Right ventricle myocardium inferior (tissue), 1 donor: ENCODE measurements at regions not wholly inside any gene's neighbourhood (a gene's known extent, or its start where the extent isn't known, plus 50 kb on each side); places are given as distances from the start of the nearest gene placed in this dataset.

Experiments
- ATAC-seq: fragments of 200-7000 bp; cut with Tn5 transposase; one replicate; pipeline ENCODE4 v1.9.1; 2020; ENCODE audit warnings: mild to moderate bottlenecking, moderate library complexity
- DNase-seq: peaks from one replicate; pipeline ENCODE4 v3.0.0; 2021; ENCODE audit errors: missing footprints
- intact Hi-C: fragments of 100-400 bp; cut with DNase I; formaldehyde crosslinking; loops from one replicate; pipeline ENCODE4 v1.11.0; 2022
- donor health status: DM: no; HTN: yes; CAD: no; lungs with severe emphysema.

GRCh38 chr18:22632191-22632590 is 214.5 kb upstream of the CTAGE1 start:
- no peak for DNase-seq
- intact Hi-C loops, result no loop called here
- ATAC-seq, result no peak

GRCh38 chr18:22634464-22634863 is 216.7 kb upstream of the CTAGE1 start:
- DNase-seq (no peak), ATAC-seq (no peak)
- intact Hi-C loops, result no loop called here

- no peak for DNase-seq
- intact Hi-C loops, result no loop called here
- ATAC-seq, result no peak
These were observed 220.1 kb upstream of the CTAGE1 start for GRCh38 chr18:22637787-22638186.

- ATAC-seq, result no peak
- no peak for DNase-seq
- intact Hi-C loops, result no loop called here
These were observed 221.3 kb upstream of the CTAGE1 start for GRCh38 chr18:22639026-22639463.

GRCh38 chr18:22639561-22639960 is 221.8 kb upstream of the CTAGE1 start:
- no peak for DNase-seq
- intact Hi-C loops, result no loop called here
- ATAC-seq, result no peak

- intact Hi-C loops, result no loop called here
- DNase-seq (no peak), ATAC-seq (no peak)
These were observed 222.6 kb upstream of the CTAGE1 start for GRCh38 chr18:22640281-22640842.

GRCh38 chr18:22641958-22642357 is 224.2 kb upstream of the CTAGE1 start:
- ATAC-seq (no peak), DNase-seq (no peak)

GRCh38 chr18:22643731-22644130 is 226.0 kb upstream of the CTAGE1 start:
- DNase-seq (no peak), ATAC-seq (no peak)
- intact Hi-C loops, result no loop called here

More at GRCh38 chr18:22641958-22642357, 224.2 kb upstream of the CTAGE1 start:
- intact Hi-C loops, result no loop called here

- no peak for DNase-seq
- no peak for ATAC-seq
- intact Hi-C loops, result no loop called here
These were observed 232.5 kb upstream of the CTAGE1 start for GRCh38 chr18:22650247-22650646.

GRCh38 chr18:22657619-22658018 is 239.9 kb upstream of the CTAGE1 start:
- intact Hi-C loops, result no loop called here
- ATAC-seq, result no peak
- DNase-seq, result no peak

GRCh38 chr18:22658318-22658717 is 240.6 kb upstream of the CTAGE1 start:
- no peak for ATAC-seq
- intact Hi-C loops, result no loop called here
- DNase-seq, result no peak

GRCh38 chr18:22663378-22663777 is 245.7 kb upstream of the CTAGE1 start:
- DNase-seq (no peak), ATAC-seq (no peak)
- intact Hi-C loops, result no loop called here

- DNase-seq, result no peak
- ATAC-seq, result no peak
- intact Hi-C loops, result no loop called here
These were observed 248.8 kb upstream of the CTAGE1 start for GRCh38 chr18:22666411-22666940.

- intact Hi-C loops, result no loop called here
- DNase-seq, result no peak
- no peak for ATAC-seq
These were observed 249.4 kb upstream of the CTAGE1 start for GRCh38 chr18:22667156-22667555.

GRCh38 chr18:22667616-22668422 is 250.1 kb upstream of the CTAGE1 start:
- no peak for ATAC-seq
- intact Hi-C loops, result no loop called here
- no peak for DNase-seq

- ATAC-seq (no peak), DNase-seq (no peak)
- intact Hi-C loops, result no loop called here
These were observed 250.8 kb upstream of the CTAGE1 start for GRCh38 chr18:22668496-22668895.

- ATAC-seq (no peak), DNase-seq (no peak)
- intact Hi-C loops, result no loop called here
These were observed 253.2 kb upstream of the CTAGE1 start for GRCh38 chr18:22670914-22671313.

- no peak for ATAC-seq
- no peak for DNase-seq
- intact Hi-C loops, result no loop called here
These were observed 255.6 kb upstream of the CTAGE1 start for GRCh38 chr18:22673182-22673862.

- intact Hi-C loops, result no loop called here
- ATAC-seq (no peak), DNase-seq (no peak)
These were observed 256.6 kb upstream of the CTAGE1 start for GRCh38 chr18:22674272-22674671.

- ATAC-seq, result peak; percentile 26
- no peak for DNase-seq
- intact Hi-C loops, result no loop called here
These were observed 257.3 kb upstream of the CTAGE1 start for GRCh38 chr18:22675006-22675405.
